ENCODE measurements at regions not wholly inside any gene's neighbourhood (a gene's known extent, or its start where the extent isn't known, plus 50 kb on each side); places are given as distances from the start of the nearest gene placed in this dataset.
"Not testable (repeated sequence)": the region's sequence is repeated elsewhere in the genome, so short reads cannot be mapped to it uniquely, and the experiment has no call there.

DNA sequence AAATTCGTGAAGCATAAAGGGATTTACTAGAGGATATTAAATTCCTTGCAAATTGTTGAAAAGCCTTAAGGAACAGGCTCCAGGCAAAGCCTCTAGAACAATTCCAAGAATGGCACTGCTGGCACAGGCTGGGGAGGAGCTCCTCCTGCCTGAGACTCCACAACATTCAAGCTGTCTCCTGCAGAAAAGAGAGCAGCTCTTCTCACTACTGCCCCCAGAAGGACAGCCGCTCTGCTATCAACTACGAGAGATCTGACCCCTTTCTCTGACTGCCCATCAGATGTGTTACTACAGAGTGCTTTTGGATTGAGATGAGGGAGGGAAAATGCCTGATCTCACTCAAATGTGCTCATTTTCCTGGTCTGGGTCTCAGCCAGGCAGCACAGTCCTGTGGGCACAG is 269.9 kb downstream of the RPIA start:
- H3K4me1 ChIP-seq; H3K9me3 ChIP-seq; DNase-seq; H3K27me3 ChIP-seq; H3K36me3 ChIP-seq; H3K4me3 ChIP-seq (ENCODE audit: low read depth, low read length): not testable (repeated sequence)
- 0 out of 2 replicates have a peak, but pooled peaks have one; percentile 10 for TF ChIP-seq CTCF (IDR thresholded peaks at IDR 0.05; ENCODE audit: low read depth, low read length)

DNA sequence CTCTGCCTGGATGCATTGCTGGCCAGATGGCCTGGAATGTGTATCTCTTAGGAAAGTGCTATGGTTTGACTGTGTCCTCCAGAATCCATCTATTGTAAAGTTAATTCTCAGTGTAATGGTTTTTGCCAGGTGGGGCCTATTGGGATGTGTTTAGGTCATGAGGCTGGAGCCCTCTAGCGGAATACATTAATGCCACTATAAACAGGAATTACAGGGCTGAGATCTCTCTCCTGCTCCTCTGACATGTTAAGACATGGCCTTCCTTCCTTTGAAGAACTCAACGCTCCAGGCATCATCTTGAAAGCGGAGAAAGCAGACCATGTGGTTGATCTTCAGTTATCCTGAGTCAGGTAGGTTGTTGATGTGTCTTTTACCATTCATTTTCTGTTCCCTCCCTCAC is 276.4 kb downstream of the RPIA start:
- no peak for DNase-seq
- no peaks in the 10 kb centered on the region for H3K9me3 ChIP-seq
- no peak overlapping the region for H3K4me3 ChIP-seq (ENCODE audit: low read depth, low read length)
- no peaks in the 10 kb centered on the region for H3K36me3 ChIP-seq
- no peak for TF ChIP-seq CTCF (IDR thresholded peaks at IDR 0.05; ENCODE audit: low read depth, low read length)
- no peaks in the 10 kb centered on the region for H3K27me3 ChIP-seq
- no peaks in the 10 kb centered on the region for H3K4me1 ChIP-seq

DNA sequence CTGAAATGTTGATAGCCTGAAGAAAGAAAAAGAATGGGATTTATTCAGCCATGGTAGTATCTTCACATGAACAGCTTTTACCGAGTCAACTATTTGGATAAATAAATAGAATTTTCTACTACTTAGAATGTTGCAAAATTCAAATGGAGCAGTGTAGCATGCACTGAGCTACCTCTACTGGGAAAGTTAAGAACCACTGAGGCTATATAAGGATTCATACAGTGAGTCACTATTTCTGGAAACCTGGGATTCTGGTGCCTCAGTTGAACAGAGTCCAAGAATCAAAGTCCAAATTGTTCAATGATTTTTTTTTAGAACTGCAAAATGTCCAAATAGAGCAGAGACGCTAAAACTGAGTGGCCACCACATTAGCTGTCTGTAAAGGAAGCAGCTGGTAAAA is 286.5 kb downstream of the RPIA start:
- not testable (repeated sequence) for H3K9me3 ChIP-seq; DNase-seq; H3K4me3 ChIP-seq (ENCODE audit: low read depth, low read length); H3K4me1 ChIP-seq; H3K27me3 ChIP-seq; H3K36me3 ChIP-seq

DNA sequence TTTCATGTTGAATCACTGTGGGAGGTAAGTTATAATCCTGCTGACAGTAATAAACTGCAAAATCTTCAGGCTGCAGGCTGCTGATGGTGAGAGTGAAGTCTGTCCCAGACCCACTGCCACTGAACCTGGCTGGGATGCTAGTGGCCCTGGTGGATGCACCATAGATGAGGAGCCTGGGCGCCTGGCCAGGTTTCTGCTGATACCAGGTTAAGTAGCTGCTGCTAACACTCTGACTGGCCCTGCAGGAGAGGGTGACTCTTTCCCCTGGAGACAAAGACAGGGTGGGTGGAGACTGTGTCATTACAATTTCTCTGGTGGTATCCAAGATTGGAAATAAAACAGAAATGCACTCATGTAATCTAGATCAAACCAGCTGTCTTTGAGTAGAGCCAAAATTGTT is 287.0 kb downstream of the RPIA start:
- not testable (repeated sequence) for H3K4me3 ChIP-seq (ENCODE audit: low read depth, low read length); H3K36me3 ChIP-seq; H3K27me3 ChIP-seq; H3K9me3 ChIP-seq; H3K4me1 ChIP-seq
- peak; percentile 34 for DNase-seq

- not testable (repeated sequence) for H3K4me3 ChIP-seq (ENCODE audit: low read depth, low read length); H3K9me3 ChIP-seq; H3K36me3 ChIP-seq; DNase-seq; H3K4me1 ChIP-seq; H3K27me3 ChIP-seq
Measured at GRCh38 chr2:88984079-88984478, 292.6 kb downstream of the RPIA start.

DNA sequence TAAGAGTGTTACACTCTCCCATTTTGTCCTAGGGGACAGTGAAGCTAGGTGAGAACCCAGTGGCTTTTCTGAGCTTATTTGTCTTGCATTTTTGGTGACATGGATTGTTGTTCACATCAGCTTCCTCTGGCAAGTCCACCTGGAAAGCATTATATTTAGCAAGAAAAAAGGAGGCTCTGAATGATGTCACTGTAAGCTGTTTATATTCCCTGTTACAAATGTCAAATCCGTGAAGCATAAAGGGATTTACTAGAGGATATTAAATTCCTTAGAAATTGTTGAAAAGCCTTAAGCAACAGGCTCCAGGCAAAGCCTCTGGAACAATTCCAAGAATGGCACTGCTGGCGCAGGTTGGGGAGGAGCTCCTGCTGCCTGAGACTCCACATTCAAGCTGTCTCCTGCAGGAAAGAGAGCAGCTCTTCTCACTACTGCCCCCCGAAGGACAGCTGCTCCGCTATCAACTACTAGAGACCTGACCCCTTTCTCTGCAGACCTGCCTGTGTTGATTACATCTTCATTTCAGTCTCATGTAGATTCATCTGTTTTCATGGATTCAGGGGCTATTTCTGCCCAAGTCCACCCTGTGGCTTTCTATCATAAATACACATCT is 295.4 kb downstream of the RPIA start:
- peak; percentile 6 for DNase-seq
- not testable (repeated sequence) for H3K36me3 ChIP-seq; H3K9me3 ChIP-seq; H3K4me1 ChIP-seq; H3K27me3 ChIP-seq; H3K4me3 ChIP-seq (ENCODE audit: low read depth, low read length)

- not testable (repeated sequence) for H3K27me3 ChIP-seq; DNase-seq; H3K9me3 ChIP-seq; H3K36me3 ChIP-seq; H3K4me1 ChIP-seq; H3K4me3 ChIP-seq (ENCODE audit: low read depth, low read length)
Measured at GRCh38 chr2:88988617-88989016, 297.1 kb downstream of the RPIA start.

DNA sequence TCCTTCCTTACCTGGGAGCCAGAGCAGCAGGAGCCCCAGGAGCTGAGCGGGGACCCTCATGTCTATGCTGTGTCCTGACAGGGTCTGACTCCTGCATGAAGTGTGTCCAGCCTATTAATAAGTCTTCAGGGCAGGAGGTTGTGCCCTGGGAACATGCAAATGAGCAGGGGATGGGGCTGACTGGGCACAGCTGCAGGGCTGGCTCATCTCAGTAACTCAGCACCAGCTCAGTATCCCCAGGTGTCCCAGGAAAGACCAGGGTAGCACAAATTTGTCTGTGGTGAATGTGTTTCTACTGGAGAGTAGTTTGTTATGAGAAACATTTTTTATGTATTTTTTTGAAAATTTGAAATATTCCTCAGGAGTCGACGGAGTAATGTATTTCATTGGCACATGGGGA is 301.3 kb downstream of the RPIA start:
- H3K4me1 ChIP-seq; H3K27me3 ChIP-seq; H3K36me3 ChIP-seq; H3K4me3 ChIP-seq (ENCODE audit: low read depth, low read length); DNase-seq; H3K9me3 ChIP-seq: not testable (repeated sequence)

GRCh38 chr2:88994856-88995255 is 303.4 kb downstream of the RPIA start:
- not testable (repeated sequence) for H3K27me3 ChIP-seq, H3K4me1 ChIP-seq, H3K36me3 ChIP-seq

DNA sequence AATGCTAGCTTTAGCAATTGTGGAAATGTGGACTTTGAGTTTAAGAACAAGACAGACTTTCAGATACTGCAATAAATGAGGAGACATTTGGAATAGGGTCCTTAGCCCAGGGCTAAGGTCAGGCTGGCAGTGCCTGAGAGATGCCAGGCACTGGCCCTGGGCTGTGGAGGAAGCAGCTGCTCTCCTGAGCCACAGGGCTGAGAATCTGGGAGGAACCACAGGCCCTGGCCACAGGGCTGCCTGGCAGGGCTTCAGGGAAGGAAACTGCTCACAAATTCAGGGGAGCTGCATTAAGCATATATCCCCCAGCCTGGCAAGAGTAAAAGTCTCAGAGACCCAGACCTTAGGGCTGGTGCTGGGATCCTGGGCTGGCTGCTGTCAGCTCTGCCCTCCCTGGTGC is 305.1 kb downstream of the RPIA start:
- H3K27me3 ChIP-seq; H3K4me1 ChIP-seq; H3K4me3 ChIP-seq (ENCODE audit: low read depth, low read length); H3K36me3 ChIP-seq; H3K9me3 ChIP-seq; DNase-seq: not testable (repeated sequence)

More at GRCh38 chr2:88994856-88995255, 303.4 kb downstream of the RPIA start:
- H3K4me3 ChIP-seq (ENCODE audit: low read depth, low read length); DNase-seq; H3K9me3 ChIP-seq: not testable (repeated sequence)
